Lung (tissue), 11 donors: ENCODE measurements at regions not wholly inside any gene's neighbourhood (a gene's known extent, or its start where the extent isn't known, plus 50 kb on each side); places are given as distances from the start of the nearest gene placed in this dataset.
"Not testable (repeated sequence)": the region's sequence is repeated elsewhere in the genome, so short reads cannot be mapped to it uniquely, and the experiment has no call there.

Source experiments
- ATAC-seq: fragments of 200-7000 bp; cut with Tn5 transposase; one replicate; pipeline ENCODE4 v1.9.1; 2020; ENCODE audit warnings: moderate number of reproducible peaks; ENCODE audit not compliant: insufficient read depth, low FRiP score
- DNase-seq, 3 donors: peaks; one replicate each; pipeline ENCODE4 v3.0.0-alpha.2; 2013 to 2017
- H3K27ac ChIP-seq, 2 donors: one replicate each; pipeline ENCODE4 v1.5.1; 2013; ENCODE audit warnings: mild to moderate bottlenecking in 2 of 2, moderate library complexity in 2 of 2, control low read depth in 1 of 2, inconsistent platforms in 1 of 2, low read depth in 1 of 2, low read length in 1 of 2
- H3K27me3 ChIP-seq, 3 donors: one replicate each; pipeline ENCODE4 v1.5.1; 2013; ENCODE audit warnings: low read length in 2 of 3; ENCODE audit not compliant: control insufficient read depth in 3 of 3, insufficient read depth in 3 of 3
- H3K36me3 ChIP-seq, 4 donors: one replicate each; pipeline ENCODE4 v1.5.1; 2013; ENCODE audit warnings: low read length in 4 of 4, mild to moderate bottlenecking in 1 of 4, moderate library complexity in 1 of 4; ENCODE audit not compliant: control insufficient read depth in 4 of 4, insufficient read depth in 4 of 4
- H3K4me1 ChIP-seq, 5 donors: one replicate each; pipeline ENCODE4 v1.5.1; 2013; ENCODE audit warnings: low read length in 5 of 5, mild to moderate bottlenecking in 2 of 5, moderate library complexity in 1 of 5; ENCODE audit not compliant: control insufficient read depth in 5 of 5, insufficient read depth in 5 of 5
- H3K4me3 ChIP-seq: one replicate; pipeline ENCODE4 v1.5.1; 2013; ENCODE audit warnings: mild to moderate bottlenecking, control low read depth, moderate library complexity
- H3K9ac ChIP-seq, 2 donors: one replicate each; pipeline ENCODE4 v1.5.1; 2013; ENCODE audit warnings: low read length in 2 of 2, control low read depth in 1 of 2; ENCODE audit not compliant: insufficient read depth in 1 of 2
- H3K9me3 ChIP-seq, 4 donors: one replicate each; pipeline ENCODE4 v1.5.1; 2013; ENCODE audit warnings: low read length in 3 of 4, mild to moderate bottlenecking in 1 of 4, moderate library complexity in 1 of 4; ENCODE audit not compliant: control insufficient read depth in 4 of 4, insufficient read depth in 3 of 4
- CTCF ChIP-seq: IDR thresholded peaks from 2 replicates; pipeline ENCODE4 v1.5.1; 2012; ENCODE audit warnings: mild to moderate bottlenecking; ENCODE audit errors: control extremely low read depth, extremely low read depth
- WGBS, 2 donors: extraction: QIAGEN DNeasy Blood & Tissue Kit; methylation state at CpG; one replicate each; pipeline ENCODE4 v1.1.7; 2013; 5-methylcytosine and 5-hydroxymethylcytosine counted together
- donor health status: control.
- donor health status: control.
- donor health status: Bipolar disorder and iron deficiency.
- donor health status: healthy.
- donor health status: DM: yes; HTN: yes; CAD: no.

DNA sequence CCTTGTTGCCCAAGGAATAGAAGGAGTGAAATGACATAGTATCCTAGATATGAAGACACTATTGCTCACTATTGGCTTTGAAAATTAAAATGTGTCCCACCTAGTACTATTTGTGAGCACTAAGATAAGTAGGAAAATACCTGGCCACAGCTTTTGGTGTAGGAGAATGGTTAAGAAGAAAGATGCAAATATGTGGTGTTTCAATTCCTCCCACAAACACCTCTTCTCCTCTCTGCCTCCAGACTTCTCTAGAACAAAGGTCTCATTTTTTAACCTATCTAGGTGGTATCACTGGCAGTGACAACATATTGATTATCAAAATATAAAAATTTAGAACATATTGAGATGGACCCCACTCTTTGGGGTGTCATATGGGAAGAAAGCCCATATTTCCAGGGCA is 929.9 kb upstream of the FANCL start:
- Histone ChIP-seq H3K27me3 (no peaks in the 10 kb centered on the region), H3K27ac (no peak overlapping the region), H3K36me3 (no peaks in the 10 kb centered on the region), H3K4me1 (no peaks in the 10 kb centered on the region), H3K9me3 (no peaks in the 10 kb centered on the region), H3K9ac (no peak overlapping the region), H3K4me3 (no peak overlapping the region)
- DNase-seq (no peak), ATAC-seq (no peak)
- no peak for TF ChIP-seq CTCF

GRCh38 chr2:59168766-59169165 is 927.6 kb upstream of the FANCL start:
- Histone ChIP-seq H3K9ac (no peak overlapping the region), H3K27ac (no peak overlapping the region), H3K9me3 (no peaks in the 10 kb centered on the region), H3K36me3 (no peaks in the 10 kb centered on the region), H3K4me1 (no peaks in the 10 kb centered on the region), H3K27me3 (no peaks in the 10 kb centered on the region), H3K4me3 (no peak overlapping the region)
- WGBS, 2 donors, result 91 to 95% methylated on average over 4 of the region's 4 CpGs
- no peak for TF ChIP-seq CTCF
- ATAC-seq (no peak), DNase-seq (no peak)

GRCh38 chr2:59167514-59167913 is 926.4 kb upstream of the FANCL start:
- ATAC-seq, result no peak
- Histone ChIP-seq H3K4me3 (no peak overlapping the region), H3K4me1 (no peaks in the 10 kb centered on the region), H3K9ac (no peak overlapping the region), H3K9me3 (no peaks in the 10 kb centered on the region), H3K36me3 (no peaks in the 10 kb centered on the region), H3K27me3 (no peaks in the 10 kb centered on the region), H3K27ac (no peak overlapping the region)
- 70 to 90% methylated on average over 2 of the region's 2 CpGs for WGBS, 2 donors
- no peak for DNase-seq
- TF ChIP-seq CTCF, result no peak

DNA sequence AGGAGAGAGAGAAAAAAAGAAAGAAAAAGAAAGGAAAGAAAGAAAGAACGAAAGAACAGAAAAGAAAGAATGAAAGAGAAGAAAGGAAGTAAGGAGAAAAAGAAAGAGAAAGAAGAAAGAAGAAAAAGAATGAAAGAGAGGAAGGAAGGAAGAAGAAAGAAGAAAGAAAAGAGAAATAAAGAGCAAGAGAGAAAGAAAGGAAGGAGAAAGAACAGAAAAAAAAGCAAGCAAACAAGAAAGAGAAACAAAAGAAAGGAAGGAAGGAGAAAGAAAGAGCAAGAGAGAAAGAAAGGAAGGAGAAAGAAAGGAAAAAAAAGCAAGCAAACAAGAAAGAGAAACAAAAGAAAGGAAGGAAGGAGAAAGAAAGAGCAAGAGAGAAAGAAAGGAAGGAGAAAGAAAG is 916.8 kb upstream of the FANCL start:
- not testable (repeated sequence) for H3K9me3 ChIP-seq, DNase-seq
- WGBS, 2 donors, result 81 to 85% methylated on average over 1 of the region's 1 CpG

More for the DNA sequence above, 916.8 kb upstream of the FANCL start:
- H3K36me3 ChIP-seq, H3K27ac ChIP-seq, H3K4me1 ChIP-seq, H3K4me3 ChIP-seq, ATAC-seq, H3K9ac ChIP-seq, H3K27me3 ChIP-seq: not testable (repeated sequence)
